ENCODE measurements at regions not wholly inside any gene's neighbourhood (a gene's known extent, or its start where the extent isn't known, plus 50 kb on each side); places are given as distances from the start of the nearest gene placed in this dataset.

GRCh38 chr15:69626095-69627066 is 173.8 kb downstream of the RPLP1 start:
- DNase-seq (ENCODE audit: low read depth), result no peak

DNA sequence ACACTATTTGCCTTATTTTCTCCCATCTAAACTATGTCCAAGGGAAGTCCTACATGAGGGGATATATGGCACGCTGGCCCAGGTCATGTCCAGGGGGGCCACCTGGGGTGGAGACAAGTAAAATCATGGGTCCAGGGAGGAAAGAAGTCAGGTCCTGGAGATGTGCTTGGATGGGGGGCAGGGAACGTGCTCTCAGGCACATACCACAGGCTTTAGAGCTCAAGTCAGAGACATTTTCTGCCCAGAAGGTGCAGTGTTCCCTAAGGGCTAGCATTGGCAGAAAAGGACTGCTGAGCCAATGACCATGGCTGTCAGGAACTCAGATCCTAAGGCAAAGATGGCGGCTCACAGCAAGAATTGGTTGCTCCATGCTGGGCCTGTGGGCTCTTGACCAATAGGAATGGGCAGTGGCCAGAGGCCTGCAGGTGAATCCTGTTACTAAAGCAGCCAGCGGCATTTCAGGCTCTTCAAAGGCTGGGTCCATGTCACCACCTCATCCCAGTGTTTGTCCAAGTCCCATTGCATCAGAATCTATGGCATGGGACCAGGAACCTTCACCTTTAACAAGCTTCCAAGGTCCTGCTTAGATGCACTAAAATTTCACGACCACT is 175.0 kb downstream of the RPLP1 start:
- DNase-seq (ENCODE audit: low read depth), result no peak

GRCh38 chr15:69628256-69629093 is 175.9 kb downstream of the RPLP1 start:
- no peak for DNase-seq (ENCODE audit: low read depth)

- DNase-seq (ENCODE audit: low read depth), result peak; percentile 23
These were observed 177.1 kb downstream of the RPLP1 start for GRCh38 chr15:69629631-69630161.

DNA sequence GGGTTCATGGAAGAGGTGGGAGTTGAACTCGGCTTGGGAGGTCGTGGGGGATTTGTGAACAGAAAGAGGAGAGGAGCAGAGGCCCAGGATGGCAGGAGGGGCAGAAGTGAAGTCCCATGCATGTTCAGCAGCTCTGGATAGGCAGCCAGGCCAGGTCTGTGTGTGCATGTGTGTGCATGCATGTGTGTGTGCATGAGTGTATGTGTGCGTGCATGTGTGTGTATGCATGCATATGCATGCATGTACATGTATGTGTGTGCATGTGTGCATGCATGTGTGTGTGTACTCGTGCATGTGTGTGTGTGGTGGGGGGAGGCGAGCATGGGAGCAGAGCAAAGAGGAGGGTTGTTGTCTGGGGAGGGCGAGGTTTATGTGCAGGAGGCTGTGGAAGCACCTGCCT is 178.4 kb downstream of the RPLP1 start:
- no peak for DNase-seq (ENCODE audit: low read depth)

DNA sequence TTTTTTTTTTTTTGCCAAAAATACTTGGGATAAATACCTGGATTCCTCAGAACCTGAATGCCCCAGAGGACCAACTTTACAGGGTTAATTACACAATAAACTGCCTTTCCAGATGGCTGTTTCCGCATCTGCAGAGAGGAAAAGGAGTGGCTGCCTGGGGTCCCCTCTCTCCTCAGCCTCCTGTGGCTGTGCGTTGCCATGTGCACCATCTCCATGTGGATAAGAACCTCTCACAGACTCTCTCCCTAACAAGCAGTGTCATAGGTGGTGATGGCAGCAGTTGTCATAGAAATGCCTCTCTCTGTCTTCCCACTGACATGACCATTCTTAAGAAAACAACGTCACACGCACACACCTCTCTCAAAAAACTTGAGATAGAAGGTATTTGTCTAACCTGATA is 179.4 kb downstream of the RPLP1 start:
- no peak for DNase-seq (ENCODE audit: low read depth)

DNA sequence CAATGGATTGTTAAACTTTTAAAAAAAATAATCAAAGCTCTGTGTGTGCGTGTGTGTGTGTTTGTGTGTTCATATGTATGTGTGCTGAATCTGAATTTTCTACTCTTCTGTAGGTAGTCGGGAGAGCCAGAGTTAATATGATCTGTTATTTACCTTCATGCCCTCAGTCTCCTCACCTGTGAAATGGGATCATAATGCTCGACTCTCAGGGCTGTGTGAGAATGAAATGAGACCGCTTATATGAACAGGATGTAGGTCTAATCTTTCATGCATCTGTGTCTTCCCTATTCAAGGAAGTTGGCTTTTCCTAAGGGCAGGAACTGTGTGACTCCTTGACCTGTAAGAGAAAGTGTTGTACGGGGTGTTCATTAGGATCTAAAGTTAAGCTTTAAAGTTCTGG is 182.2 kb downstream of the RPLP1 start:
- no peak for DNase-seq (ENCODE audit: low read depth)

- no peak for DNase-seq (ENCODE audit: low read depth)
These were observed 183.7 kb downstream of the RPLP1 start for GRCh38 chr15:69636169-69636915.

- no peak for DNase-seq (ENCODE audit: low read depth)
These were observed 185.2 kb downstream of the RPLP1 start for GRCh38 chr15:69637818-69638217.

DNA sequence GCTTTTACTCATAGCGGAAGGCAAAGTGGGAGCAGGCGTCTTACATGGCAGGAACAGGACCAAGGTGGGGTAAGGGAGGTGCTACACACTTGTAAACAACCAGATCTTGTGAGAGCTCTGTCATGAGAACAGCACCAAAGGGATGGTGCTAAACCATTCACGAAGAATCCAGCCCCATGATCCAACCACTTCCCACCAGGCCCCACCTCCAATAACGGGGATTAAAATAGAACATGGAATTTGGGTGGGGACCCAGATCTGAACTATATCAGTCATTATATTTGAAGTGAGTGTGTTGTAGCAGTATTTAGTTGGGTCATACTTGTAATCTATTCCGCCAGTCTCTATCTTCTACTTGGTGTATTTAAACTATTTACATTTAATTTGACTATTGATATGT is 190.9 kb downstream of the RPLP1 start:
- no peak for DNase-seq (ENCODE audit: low read depth)

GRCh38 chr15:69643971-69644370 is 191.4 kb downstream of the RPLP1 start:
- DNase-seq (ENCODE audit: low read depth), result no peak

GRCh38 chr15:69644876-69645275 is 192.3 kb downstream of the RPLP1 start:
- DNase-seq (ENCODE audit: low read depth), result no peak

DNA sequence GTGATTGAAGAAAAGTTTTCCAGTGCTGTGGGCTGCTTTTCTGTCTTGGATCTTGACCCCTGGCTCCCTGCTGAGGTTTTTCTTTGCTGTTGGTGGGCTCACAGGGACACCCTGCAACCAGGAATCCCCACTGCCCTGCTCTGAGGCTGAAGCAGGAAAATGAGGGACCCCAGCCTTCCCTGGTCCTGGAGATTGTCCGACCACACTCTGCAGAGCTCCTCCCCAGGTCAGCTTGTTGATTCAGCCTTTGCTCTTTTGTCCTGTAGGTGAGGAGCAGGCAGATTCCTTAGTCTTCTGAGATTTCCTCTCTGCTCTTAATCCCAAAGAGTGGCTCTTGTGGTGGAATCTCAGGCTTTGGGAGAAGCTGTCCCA is 194.5 kb downstream of the RPLP1 start:
- no peak for DNase-seq (ENCODE audit: low read depth)

- no peak for DNase-seq (ENCODE audit: low read depth)
These were observed 195.6 kb downstream of the RPLP1 start for GRCh38 chr15:69648212-69648611.

- DNase-seq (ENCODE audit: low read depth), result no peak
These were observed 196.4 kb downstream of the RPLP1 start for GRCh38 chr15:69648775-69649735.

DNA sequence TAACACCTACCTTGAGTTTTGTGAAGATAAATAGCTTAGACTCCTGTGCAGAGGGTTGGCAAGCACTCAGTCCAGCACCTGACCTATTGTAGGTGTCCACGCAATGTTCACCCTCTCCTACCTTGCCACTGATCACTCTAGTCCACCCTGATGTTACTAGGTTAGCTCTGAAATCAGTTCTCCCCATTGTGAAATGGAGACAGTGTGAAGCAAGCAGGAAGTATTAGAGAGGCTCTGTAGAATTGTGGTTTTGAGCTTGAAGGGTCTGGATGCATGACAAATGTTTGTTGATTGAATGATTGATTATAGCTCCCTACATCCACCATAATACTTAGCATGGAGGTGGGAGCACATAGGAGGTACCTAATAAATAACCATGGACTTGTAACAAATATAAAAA is 199.7 kb downstream of the RPLP1 start:
- no peak for DNase-seq (ENCODE audit: low read depth)

GRCh38 chr15:69652751-69653305 is 200.2 kb downstream of the RPLP1 start:
- no peak for DNase-seq (ENCODE audit: low read depth)

DNA sequence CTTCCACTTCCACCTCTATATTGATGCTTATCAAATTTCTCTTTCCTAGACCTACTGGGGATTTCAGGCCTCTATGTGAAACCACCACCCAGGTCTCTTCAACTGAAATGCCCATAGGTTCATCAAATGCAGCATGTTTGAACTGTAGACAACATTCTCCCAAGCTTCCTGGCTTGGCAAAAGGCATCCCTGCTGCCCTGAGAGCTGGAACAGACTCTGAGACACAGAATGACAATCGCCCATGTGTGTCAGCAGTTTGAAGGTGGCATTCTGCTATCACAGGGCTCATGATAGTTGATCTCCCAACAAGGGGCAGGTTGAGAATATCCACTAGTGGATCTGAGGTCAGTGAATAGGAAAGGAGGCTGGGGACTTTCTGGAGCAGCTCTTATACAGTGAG is 200.7 kb downstream of the RPLP1 start:
- no peak for DNase-seq (ENCODE audit: low read depth)

DNA sequence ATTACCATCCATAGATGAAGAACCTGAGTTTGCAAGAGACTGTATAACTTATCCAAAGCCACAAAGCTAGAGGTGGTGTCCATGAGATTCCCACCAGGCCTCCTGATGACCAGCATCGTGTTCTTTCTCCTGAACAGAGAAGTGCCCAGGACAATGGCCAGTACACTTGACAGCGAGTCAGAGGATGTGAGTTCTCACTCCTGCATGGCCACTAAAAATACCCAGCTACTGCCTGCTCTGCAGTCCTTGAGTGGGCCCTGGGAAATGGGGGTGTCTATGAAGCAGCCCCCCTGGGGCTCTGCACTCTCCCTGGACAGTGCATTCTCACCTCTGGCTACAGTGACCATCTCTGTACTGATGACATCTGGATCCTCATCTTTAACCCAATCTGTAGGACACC is 201.2 kb downstream of the RPLP1 start:
- no peak for DNase-seq (ENCODE audit: low read depth)
